Adrenal gland (tissue), 9 donors: ENCODE measurements at regions not wholly inside any gene's neighbourhood (a gene's known extent, or its start where the extent isn't known, plus 50 kb on each side); places are given as distances from the start of the nearest gene placed in this dataset.

Source experiments
- DNase-seq, 7 donors: peaks; one replicate each; pipeline ENCODE4 v3.0.0-alpha.2; 2019 to 2020
- H3K27ac ChIP-seq, 5 donors: fragments of 200-600 bp; sonication (generic) in 4 of 5; 1 replicate in 3 of 5; 2 replicates in 2 of 5; pipeline versions ENCODE4 v1.5.1 to v1.8.0; 2016 to 2020; ENCODE audit warnings: mild to moderate bottlenecking in 1 of 5
- H3K27me3 ChIP-seq: fragments of 200-600 bp; 2 replicates; pipeline ENCODE4 v1.8.0; 2021
- H3K36me3 ChIP-seq, 2 donors: fragments of 200-600 bp; replicated peaks in 1 of 2; 1 replicate in 1 of 2; 2 replicates in 1 of 2; pipeline versions ENCODE4 v1.5.1 to v1.8.0; 2018 to 2022
- H3K4me1 ChIP-seq, 2 donors: fragments of 200-600 bp; replicated peaks in 1 of 2; 1 replicate in 1 of 2; 2 replicates in 1 of 2; pipeline versions ENCODE4 v1.5.1 to v1.8.0; 2018 to 2021
- H3K4me3 ChIP-seq, 4 donors: fragments of 200-600 bp; sonication (generic) in 3 of 4; one replicate each; pipeline ENCODE4 v1.5.1; 2016 to 2018
- H3K9me3 ChIP-seq, 3 donors: fragments of 200-600 bp; sonication (generic) in 1 of 3; replicated peaks in 1 of 3; 1 replicate in 2 of 3; 2 replicates in 1 of 3; pipeline versions ENCODE4 v1.5.1 to v1.8.0; 2016 to 2021
- POLR2A ChIP-seq, 2 donors: fragments of 450-650 bp; IDR thresholded peaks; one replicate each; pipeline ENCODE4 v1.6.1; 2017; ENCODE audit warnings: antibody characterized with exemption in 2 of 2, mild to moderate bottlenecking in 2 of 2, moderate library complexity in 1 of 2
- WGBS, 4 donors: extraction: QIAGEN DNeasy Blood & Tissue Kit in 2 of 4; methylation state at CpG; one replicate each; pipeline versions ENCODE4 v1.1.5 to v1.1.7; 2013 to 2017; 5-methylcytosine and 5-hydroxymethylcytosine counted together
- intact Hi-C, 2 donors: fragments of 100-400 bp; cut with DNase I; formaldehyde crosslinking; loops; one replicate each; pipeline versions ENCODE4 v1.14.1 to v1.15.0; 2022 to 2023
- TF ChIP-seq, protein P1 (sequence below), 6 experiments: fragments of 450-650 bp in 4 of 6; fragments of 200-600 bp in 2 of 6; sonication (generic) in 1 of 6; IDR thresholded peaks; 1 replicate in 5 of 6; 2 replicates in 1 of 6; pipeline versions ENCODE4 v1.5.1 to v1.8.0; 2016 to 2021; ENCODE audit warnings: antibody characterized with exemption in 6 of 6, mild to moderate bottlenecking in 2 of 6, moderate library complexity in 1 of 6
- donor health status: healthy with polysubstance abuse.
- donor health status: Bipolar disorder and iron deficiency.
- donor health status: DM: yes; HTN: yes; CAD: no.
- donor health status: DM: no; HTN: no; CAD: no.
- donor health status: DM: no; HTN: no; CAD: no.

- Histone ChIP-seq H3K36me3 (no peaks in the 10 kb centered on the region), H3K4me1 (peaks cover 25 to 34% of the 10 kb centered on the region in 2 donors), H3K27ac (no peak overlapping the region), H3K9me3 (peaks cover 0 to 5% (median 0%) of the 10 kb centered on the region in 3 donors), H3K4me3 (no peak overlapping the region), H3K27me3 (no peaks in the 10 kb centered on the region)
- intact Hi-C loops: no loop called here
- TF ChIP-seq, protein P1, sequence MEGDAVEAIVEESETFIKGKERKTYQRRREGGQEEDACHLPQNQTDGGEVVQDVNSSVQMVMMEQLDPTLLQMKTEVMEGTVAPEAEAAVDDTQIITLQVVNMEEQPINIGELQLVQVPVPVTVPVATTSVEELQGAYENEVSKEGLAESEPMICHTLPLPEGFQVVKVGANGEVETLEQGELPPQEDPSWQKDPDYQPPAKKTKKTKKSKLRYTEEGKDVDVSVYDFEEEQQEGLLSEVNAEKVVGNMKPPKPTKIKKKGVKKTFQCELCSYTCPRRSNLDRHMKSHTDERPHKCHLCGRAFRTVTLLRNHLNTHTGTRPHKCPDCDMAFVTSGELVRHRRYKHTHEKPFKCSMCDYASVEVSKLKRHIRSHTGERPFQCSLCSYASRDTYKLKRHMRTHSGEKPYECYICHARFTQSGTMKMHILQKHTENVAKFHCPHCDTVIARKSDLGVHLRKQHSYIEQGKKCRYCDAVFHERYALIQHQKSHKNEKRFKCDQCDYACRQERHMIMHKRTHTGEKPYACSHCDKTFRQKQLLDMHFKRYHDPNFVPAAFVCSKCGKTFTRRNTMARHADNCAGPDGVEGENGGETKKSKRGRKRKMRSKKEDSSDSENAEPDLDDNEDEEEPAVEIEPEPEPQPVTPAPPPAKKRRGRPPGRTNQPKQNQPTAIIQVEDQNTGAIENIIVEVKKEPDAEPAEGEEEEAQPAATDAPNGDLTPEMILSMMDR (IDR thresholded peaks at IDR 0.05): no peak
- TF ChIP-seq POLR2A (IDR thresholded peaks at IDR 0.05): no peak
- no peak for DNase-seq
- 93 to 95% (median 93%) methylated on average over 4 to 9 of the region's 9 CpGs for WGBS, 4 donors
Measured at GRCh38 chr12:124652661-124653060, 85.2 kb upstream of the NCOR2 start.

GRCh38 chr12:124651516-124652273 lies 84.3 kb upstream of the NCOR2 start:
- intact Hi-C loops: no loop called here
- Histone ChIP-seq H3K9me3 (peaks cover 0 to 5% (median 0%) of the 10 kb centered on the region in 3 donors), H3K27ac (peak overlapping the region in 1 of 5 donors; percentile 13), H3K27me3 (no peaks in the 10 kb centered on the region), H3K4me3 (no peak overlapping the region), H3K36me3 (no peaks in the 10 kb centered on the region), H3K4me1 (peaks cover 23 to 30% of the 10 kb centered on the region in 2 donors)
- WGBS, 4 donors: 57 to 70% (median 64%) methylated on average over 6 to 10 of the region's 10 CpGs
- TF ChIP-seq POLR2A (IDR thresholded peaks at IDR 0.05): no peak
- TF ChIP-seq, protein P1 (IDR thresholded peaks at IDR 0.05): no peak
- no peak for DNase-seq

DNA sequence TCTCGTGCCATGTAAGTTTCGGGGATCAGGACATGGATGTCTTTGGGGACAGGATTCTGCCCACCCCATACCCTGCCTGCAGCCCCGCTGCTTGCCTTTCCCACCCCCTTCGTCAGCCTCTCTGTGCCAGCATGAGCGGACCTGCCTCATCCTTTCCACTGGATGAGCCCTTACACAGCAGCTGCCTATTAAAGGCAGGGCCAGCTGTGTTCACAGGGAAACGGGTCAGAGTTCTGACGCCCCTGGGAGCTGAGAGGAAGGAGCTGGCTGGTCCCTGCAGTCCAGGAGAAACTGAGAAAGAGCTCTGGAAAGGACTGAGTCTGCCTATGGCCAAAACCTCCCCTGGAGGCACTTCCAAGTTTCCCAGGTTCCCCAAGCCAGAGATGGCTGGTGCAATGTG lies 83.5 kb upstream of the NCOR2 start:
- no peaks in the 10 kb centered on the region for H3K36me3 ChIP-seq
- H3K27ac ChIP-seq: no peak overlapping the region
- H3K27me3 ChIP-seq: no peaks in the 10 kb centered on the region
- H3K9me3 ChIP-seq: peaks cover 0 to 5% (median 0%) of the 10 kb centered on the region in 3 donors
- H3K4me3 ChIP-seq: no peak overlapping the region
- no peak for TF ChIP-seq POLR2A (IDR thresholded peaks at IDR 0.05)
- TF ChIP-seq, protein P1 (IDR thresholded peaks at IDR 0.05): no peak
- H3K4me1 ChIP-seq: peaks cover 15 to 22% of the 10 kb centered on the region in 2 donors
- intact Hi-C loops: no loop called here
- 72 to 87% (median 85%) methylated on average over 7 of the region's 7 CpGs for WGBS, 4 donors
- DNase-seq: no peak

- Histone ChIP-seq H3K4me3 (no peak overlapping the region), H3K9me3 (peaks cover 0 to 5% (median 0%) of the 10 kb centered on the region in 3 donors), H3K36me3 (no peaks in the 10 kb centered on the region), H3K4me1 (peaks cover 0 to 4% of the 10 kb centered on the region in 2 donors), H3K27me3 (no peaks in the 10 kb centered on the region), H3K27ac (no peak overlapping the region)
- intact Hi-C loops: no loop called here
- TF ChIP-seq POLR2A (IDR thresholded peaks at IDR 0.05): no peak
- TF ChIP-seq, protein P1 (IDR thresholded peaks at IDR 0.05): no peak
- WGBS, 4 donors: 79 to 81% (median 80%) methylated on average over 6 of the region's 6 CpGs
- DNase-seq: no peak
Measured at GRCh38 chr12:124648710-124649384, 81.4 kb upstream of the NCOR2 start.
